ENCODE measurements at regions not wholly inside any gene's neighbourhood (a gene's known extent, or its start where the extent isn't known, plus 50 kb on each side); places are given as distances from the start of the nearest gene placed in this dataset.

DNA sequence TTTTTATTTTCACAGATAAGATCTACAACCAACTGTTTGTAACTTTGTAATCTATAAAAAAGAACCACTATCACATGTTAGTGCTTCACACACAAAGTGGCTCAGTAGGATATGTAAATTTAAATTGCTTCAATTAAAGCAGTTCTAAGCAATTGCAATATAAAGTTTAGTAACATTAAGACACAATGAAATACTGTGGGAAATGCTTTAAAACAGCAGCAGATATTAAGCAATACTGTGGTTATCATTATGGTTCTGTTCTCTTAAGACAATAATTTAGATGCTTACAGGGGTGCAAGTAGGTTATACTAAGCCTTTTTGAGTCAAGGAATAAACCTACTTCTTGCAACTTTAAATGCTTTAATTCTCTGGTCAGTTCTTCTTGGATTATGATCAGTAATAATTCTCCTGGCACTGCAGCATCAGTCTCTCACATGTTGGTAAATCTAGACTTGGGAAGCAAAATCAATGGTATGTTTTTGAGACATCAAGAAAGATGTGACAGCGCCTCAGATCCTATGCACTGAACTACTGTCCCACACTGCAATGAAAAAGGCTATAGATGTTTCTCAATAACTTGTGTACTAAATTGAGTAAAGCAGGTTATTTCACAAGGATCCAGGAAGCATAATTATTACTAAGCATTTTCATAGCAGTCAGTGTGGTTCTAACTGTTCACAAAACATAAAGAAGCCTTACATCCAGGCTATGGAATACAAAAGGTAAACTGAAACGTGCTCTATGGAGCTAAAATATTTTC lies 338.7 kb upstream of the PDE4D start:
- Histone ChIP-seq H3K9ac (ENCODE audit: low read length) (no peak overlapping the region), H3K4me1 (ENCODE audit: control insufficient read depth, insufficient read depth, low read length) (no peaks in the 10 kb centered on the region), H3K36me3 (ENCODE audit: control insufficient read depth, insufficient read depth, low read length) (no peaks in the 10 kb centered on the region), H3K4me3 (ENCODE audit: low read length) (no peak overlapping the region), H3K27me3 (ENCODE audit: control insufficient read depth, insufficient read depth, low read length) (no peaks in the 10 kb centered on the region), H3K27ac (ENCODE audit: low read depth, low read length) (no peak overlapping the region)

DNA sequence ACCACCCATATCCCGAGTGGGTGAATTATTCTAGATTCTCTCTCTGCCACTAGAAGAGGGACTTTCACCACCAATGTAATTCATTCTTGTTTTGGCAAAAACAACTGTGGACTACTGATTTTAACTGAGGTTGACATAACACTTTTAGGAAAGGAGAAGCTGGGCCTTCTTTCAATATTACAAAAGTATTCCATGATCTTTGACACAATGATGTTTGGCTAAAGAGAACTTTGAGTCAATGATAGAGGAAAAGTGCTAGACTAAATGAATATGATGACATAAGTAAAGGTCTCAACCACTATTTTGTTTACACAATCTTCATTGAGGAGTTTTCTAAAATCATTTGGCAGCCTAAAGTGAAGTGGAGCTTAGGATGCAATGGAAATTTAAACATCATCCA lies 336.9 kb upstream of the PDE4D start:
- Histone ChIP-seq H3K27ac (ENCODE audit: low read depth, low read length) (no peak overlapping the region), H3K4me3 (ENCODE audit: low read length) (no peak overlapping the region), H3K9ac (ENCODE audit: low read length) (no peak overlapping the region), H3K36me3 (ENCODE audit: control insufficient read depth, insufficient read depth, low read length) (no peaks in the 10 kb centered on the region), H3K27me3 (ENCODE audit: control insufficient read depth, insufficient read depth, low read length) (no peaks in the 10 kb centered on the region), H3K4me1 (ENCODE audit: control insufficient read depth, insufficient read depth, low read length) (no peaks in the 10 kb centered on the region)

DNA sequence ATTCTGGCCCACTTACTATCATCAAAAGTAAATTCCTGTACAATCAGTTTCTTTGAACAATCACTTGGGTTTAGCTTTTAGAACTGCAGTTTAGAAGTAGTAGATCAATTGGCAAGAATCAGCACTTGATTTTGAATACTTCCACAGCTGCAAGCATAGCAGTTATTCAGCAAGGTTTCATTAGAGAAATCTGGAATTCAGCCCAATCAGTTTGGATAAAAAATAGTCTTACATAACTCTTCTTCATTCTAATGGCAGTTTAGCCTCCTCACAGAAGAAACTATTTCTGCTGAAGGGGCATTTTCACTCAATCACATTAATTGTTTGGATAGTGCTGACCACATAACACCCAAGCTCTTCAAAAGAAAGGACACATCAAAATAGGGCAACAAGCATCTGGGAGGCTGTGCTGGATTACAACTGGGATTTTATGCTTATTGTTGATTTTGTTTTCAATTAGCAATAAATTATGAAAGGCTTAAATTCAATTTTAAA lies 336.2 kb upstream of the PDE4D start:
- Histone ChIP-seq H3K4me1 (ENCODE audit: control insufficient read depth, insufficient read depth, low read length) (no peaks in the 10 kb centered on the region), H3K27me3 (ENCODE audit: control insufficient read depth, insufficient read depth, low read length) (no peaks in the 10 kb centered on the region), H3K27ac (ENCODE audit: low read depth, low read length) (no peak overlapping the region), H3K4me3 (ENCODE audit: low read length) (no peak overlapping the region), H3K9ac (ENCODE audit: low read length) (no peak overlapping the region), H3K36me3 (ENCODE audit: control insufficient read depth, insufficient read depth, low read length) (no peaks in the 10 kb centered on the region)

DNA sequence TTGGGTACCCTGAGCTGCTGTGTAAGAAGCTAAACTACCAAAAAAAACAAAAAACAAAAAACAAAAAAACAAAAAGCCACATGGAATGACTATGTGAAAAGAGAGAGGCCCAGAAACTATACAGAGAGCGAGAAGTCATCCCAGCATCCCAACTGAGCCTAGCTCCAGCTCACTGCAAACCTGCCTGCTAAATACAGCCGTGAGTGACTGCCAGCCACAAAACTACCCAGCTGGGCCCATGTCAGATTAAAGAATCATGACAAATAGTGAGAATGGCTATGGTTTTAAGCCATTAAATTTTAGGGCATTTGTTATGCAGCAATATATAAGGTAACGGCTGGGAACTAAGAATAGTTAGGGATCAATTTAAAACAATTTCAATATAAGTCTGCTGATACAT lies 335.1 kb upstream of the PDE4D start:
- Histone ChIP-seq H3K4me3 (ENCODE audit: low read length) (no peak overlapping the region), H3K27me3 (ENCODE audit: control insufficient read depth, insufficient read depth, low read length) (no peaks in the 10 kb centered on the region), H3K4me1 (ENCODE audit: control insufficient read depth, insufficient read depth, low read length) (no peaks in the 10 kb centered on the region), H3K27ac (ENCODE audit: low read depth, low read length) (no peak overlapping the region), H3K9ac (ENCODE audit: low read length) (no peak overlapping the region), H3K36me3 (ENCODE audit: control insufficient read depth, insufficient read depth, low read length) (no peaks in the 10 kb centered on the region)

DNA sequence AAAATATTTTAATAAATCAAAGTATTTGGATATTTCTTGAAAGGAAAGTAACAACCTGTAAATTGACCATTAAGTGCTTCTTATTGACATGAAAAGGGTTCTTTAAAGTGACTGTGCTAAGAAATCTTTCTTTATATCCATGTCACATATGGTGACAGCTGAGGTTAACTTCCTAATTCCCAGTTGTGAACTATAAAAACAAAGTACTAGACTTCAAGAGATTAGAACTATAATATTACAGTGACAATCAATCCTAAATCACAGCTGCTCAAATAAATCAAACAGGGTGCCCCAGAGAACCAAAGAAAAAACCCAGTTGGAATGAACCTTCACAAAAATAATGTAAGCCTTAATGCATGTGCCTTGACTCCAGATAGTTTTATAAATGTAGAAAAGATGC lies 332.6 kb upstream of the PDE4D start:
- Histone ChIP-seq H3K27ac (ENCODE audit: low read depth, low read length) (no peak overlapping the region), H3K4me1 (ENCODE audit: control insufficient read depth, insufficient read depth, low read length) (no peaks in the 10 kb centered on the region), H3K4me3 (ENCODE audit: low read length) (no peak overlapping the region), H3K27me3 (ENCODE audit: control insufficient read depth, insufficient read depth, low read length) (no peaks in the 10 kb centered on the region), H3K36me3 (ENCODE audit: control insufficient read depth, insufficient read depth, low read length) (no peaks in the 10 kb centered on the region), H3K9ac (ENCODE audit: low read length) (no peak overlapping the region)

DNA sequence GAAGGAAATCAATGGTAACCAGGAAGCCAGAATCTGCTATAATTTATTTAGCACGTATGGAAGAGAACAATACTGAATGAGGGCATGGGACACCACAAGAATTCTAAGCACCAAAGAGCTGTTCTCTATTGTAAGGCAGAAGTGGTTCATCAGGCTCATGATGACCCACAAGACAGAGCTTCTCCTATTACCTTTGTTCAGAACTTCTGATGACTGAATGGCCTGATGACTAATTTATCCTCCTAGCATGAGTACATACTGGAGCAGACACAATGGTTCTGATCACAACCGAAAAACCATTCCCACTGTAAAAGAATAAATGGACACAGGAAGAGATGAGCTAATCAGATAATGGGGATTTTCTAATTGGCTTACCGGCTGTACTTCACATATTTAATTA lies 329.8 kb upstream of the PDE4D start:
- Histone ChIP-seq H3K4me3 (ENCODE audit: low read length) (no peak overlapping the region), H3K4me1 (ENCODE audit: control insufficient read depth, insufficient read depth, low read length) (no peaks in the 10 kb centered on the region), H3K36me3 (ENCODE audit: control insufficient read depth, insufficient read depth, low read length) (no peaks in the 10 kb centered on the region), H3K27me3 (ENCODE audit: control insufficient read depth, insufficient read depth, low read length) (no peaks in the 10 kb centered on the region), H3K9ac (ENCODE audit: low read length) (no peak overlapping the region), H3K27ac (ENCODE audit: low read depth, low read length) (no peak overlapping the region)

DNA sequence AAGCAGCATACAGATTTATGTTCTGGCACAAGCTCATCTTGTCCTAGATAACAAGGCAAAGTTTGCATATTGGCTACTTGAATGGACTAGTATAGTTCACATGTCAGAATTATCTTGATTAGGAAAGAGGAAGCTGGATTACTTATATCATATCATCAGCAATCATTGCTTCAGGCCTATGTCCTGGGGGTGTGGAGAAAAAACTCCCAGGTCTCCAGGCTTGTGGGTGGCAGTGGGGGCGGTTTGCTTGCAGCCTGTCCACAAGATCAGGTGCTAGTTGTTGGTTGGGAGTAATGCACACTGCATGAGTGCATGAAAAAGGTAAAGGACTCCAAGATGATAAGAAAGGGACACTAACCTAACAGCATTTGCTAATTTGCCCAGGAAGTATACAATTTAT lies 326.4 kb upstream of the PDE4D start:
- Histone ChIP-seq H3K4me1 (ENCODE audit: control insufficient read depth, insufficient read depth, low read length) (no peaks in the 10 kb centered on the region), H3K27me3 (ENCODE audit: control insufficient read depth, insufficient read depth, low read length) (no peaks in the 10 kb centered on the region), H3K27ac (ENCODE audit: low read depth, low read length) (no peak overlapping the region), H3K9ac (ENCODE audit: low read length) (no peak overlapping the region), H3K36me3 (ENCODE audit: control insufficient read depth, insufficient read depth, low read length) (no peaks in the 10 kb centered on the region), H3K4me3 (ENCODE audit: low read length) (no peak overlapping the region)

DNA sequence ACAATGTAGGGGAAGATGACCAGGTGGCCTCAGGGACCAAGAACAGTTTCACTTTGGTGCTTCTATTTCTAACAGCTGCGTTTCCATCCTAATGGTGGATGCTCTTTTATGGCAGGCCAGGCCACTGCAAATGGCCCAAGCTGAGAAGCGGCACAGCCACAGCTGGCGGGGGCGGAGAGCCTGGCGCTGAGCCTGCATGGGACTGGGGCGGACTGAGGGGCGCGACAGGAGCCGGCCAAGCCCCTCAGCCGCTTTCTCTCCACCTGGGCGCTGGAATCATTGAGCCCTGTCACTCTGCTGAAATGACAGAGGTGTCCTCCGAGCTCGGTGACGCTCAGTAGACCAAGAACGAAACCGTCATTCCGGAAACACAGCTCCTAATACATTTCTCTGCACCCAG lies 317.3 kb upstream of the PDE4D start:
- Histone ChIP-seq H3K4me3 (ENCODE audit: low read length) (no peak overlapping the region), H3K36me3 (ENCODE audit: control insufficient read depth, insufficient read depth, low read length) (no peaks in the 10 kb centered on the region), H3K27me3 (ENCODE audit: control insufficient read depth, insufficient read depth, low read length) (no peaks in the 10 kb centered on the region), H3K4me1 (ENCODE audit: control insufficient read depth, insufficient read depth, low read length) (no peaks in the 10 kb centered on the region), H3K9ac (ENCODE audit: low read length) (no peak overlapping the region), H3K27ac (ENCODE audit: low read depth, low read length) (no peak overlapping the region)

DNA sequence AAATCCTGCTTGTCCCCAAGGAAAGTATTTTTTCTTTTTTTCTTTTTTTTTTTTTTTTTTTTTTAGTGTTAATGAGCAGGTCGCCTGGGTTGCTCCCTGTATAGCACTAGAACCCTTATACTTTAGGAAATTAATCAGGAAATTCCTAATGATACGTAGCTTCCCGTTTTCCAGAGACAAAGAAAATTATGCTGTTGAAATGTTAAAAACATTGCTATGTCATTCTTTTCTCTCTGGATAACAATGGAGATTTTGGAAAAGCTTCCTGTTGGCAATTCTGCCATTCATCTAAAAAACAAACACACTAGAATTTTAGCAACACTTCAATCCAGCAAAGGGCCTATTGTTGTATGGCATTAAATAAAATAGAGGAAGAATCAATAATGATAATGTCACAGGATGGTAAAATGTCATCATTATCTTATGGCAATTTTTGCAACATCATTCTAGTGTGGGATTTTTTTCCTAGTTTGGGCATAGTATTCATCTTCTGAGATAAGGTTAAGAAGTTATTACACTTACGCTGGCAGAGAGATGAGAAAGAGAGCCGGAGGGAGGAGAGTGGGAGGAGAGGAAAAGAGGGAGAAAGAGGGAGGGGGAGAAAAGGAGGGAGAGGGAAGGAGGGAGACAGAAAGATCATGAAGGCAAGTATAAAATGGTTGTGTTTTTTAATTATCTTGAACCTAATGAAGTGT lies 315.8 kb upstream of the PDE4D start:
- Histone ChIP-seq H3K27ac (ENCODE audit: low read depth, low read length) (no peak overlapping the region), H3K4me3 (ENCODE audit: low read length) (no peak overlapping the region)

DNA sequence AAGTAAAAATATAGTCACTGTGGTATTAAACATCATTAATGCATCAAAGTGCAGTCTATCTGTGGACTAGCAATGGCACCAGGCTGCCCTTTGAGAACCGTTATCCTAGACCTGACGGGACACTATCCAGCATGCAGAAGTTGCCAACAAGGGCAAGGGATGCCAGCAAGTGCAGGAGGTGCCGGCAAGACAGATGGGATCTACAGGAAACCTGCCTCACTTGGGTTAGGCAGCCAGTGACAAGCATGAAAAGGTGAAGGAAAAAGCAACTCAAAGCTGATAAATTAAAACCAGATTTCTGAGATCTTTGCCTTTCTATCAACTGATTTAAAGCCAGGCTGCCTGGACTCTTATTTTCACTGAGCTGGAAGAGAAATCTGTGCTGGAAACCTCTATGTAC lies 315.2 kb upstream of the PDE4D start:
- no peaks in the 10 kb centered on the region for H3K4me1 ChIP-seq (ENCODE audit: control insufficient read depth, insufficient read depth, low read length)
- no peaks in the 10 kb centered on the region for H3K27me3 ChIP-seq (ENCODE audit: control insufficient read depth, insufficient read depth, low read length)
- H3K9ac ChIP-seq (ENCODE audit: low read length) = no peak overlapping the region
- no peak overlapping the region for H3K4me3 ChIP-seq (ENCODE audit: low read length)
- no peak overlapping the region for H3K27ac ChIP-seq (ENCODE audit: low read depth, low read length)
- H3K36me3 ChIP-seq (ENCODE audit: control insufficient read depth, insufficient read depth, low read length) = no peaks in the 10 kb centered on the region

More for the DNA sequence above, 315.8 kb upstream of the PDE4D start:
- Histone ChIP-seq H3K27me3 (ENCODE audit: control insufficient read depth, insufficient read depth, low read length) (no peaks in the 10 kb centered on the region), H3K36me3 (ENCODE audit: control insufficient read depth, insufficient read depth, low read length) (no peaks in the 10 kb centered on the region), H3K4me1 (ENCODE audit: control insufficient read depth, insufficient read depth, low read length) (no peaks in the 10 kb centered on the region), H3K9ac (ENCODE audit: low read length) (no peak overlapping the region)

DNA sequence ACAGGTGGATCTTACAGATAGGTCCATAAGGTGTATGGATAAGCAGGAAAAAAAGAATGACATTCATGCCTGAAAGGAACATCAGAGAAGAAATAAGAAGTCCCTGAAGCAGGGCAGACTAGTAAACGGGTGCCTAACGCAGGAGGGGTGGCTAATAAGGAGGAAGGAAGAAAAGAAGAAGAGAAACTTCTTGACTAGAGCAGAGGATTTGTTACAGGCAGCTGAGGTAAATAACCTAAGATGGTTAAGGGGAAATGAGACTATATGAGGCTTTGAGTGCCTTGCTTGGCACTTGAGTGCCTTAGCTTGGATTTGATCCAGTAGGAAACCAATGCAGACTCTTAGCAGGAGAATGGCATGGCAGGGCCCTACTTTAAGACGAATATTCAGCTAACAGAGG lies 313.5 kb upstream of the PDE4D start:
- Histone ChIP-seq H3K9ac (ENCODE audit: low read length) (no peak overlapping the region), H3K27me3 (ENCODE audit: control insufficient read depth, insufficient read depth, low read length) (no peaks in the 10 kb centered on the region), H3K36me3 (ENCODE audit: control insufficient read depth, insufficient read depth, low read length) (no peaks in the 10 kb centered on the region), H3K4me1 (ENCODE audit: control insufficient read depth, insufficient read depth, low read length) (no peaks in the 10 kb centered on the region), H3K4me3 (ENCODE audit: low read length) (no peak overlapping the region), H3K27ac (ENCODE audit: low read depth, low read length) (no peak overlapping the region)

DNA sequence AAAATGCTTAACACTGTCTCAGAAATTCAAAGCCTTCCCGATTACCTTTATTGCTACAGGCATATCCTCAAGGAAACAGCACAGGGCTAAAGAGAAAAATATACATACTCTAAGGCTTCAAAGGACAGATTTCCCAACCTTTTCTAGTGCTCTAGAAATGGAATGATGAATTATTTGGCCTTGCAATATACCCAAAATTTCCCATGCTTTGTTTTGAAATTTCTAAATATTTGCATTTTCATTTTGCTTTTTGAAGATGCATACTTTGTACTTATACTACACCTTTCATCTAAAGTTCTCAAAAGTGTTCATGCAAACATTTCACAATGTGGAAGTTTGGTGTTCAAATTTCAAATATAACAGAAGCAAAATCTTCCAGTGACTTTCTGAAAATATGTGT lies 312.7 kb upstream of the PDE4D start:
- no peak overlapping the region for H3K9ac ChIP-seq (ENCODE audit: low read length)
- no peak overlapping the region for H3K27ac ChIP-seq (ENCODE audit: low read depth, low read length)
- H3K4me1 ChIP-seq (ENCODE audit: control insufficient read depth, insufficient read depth, low read length) = no peaks in the 10 kb centered on the region
- H3K4me3 ChIP-seq (ENCODE audit: low read length) = no peak overlapping the region
- no peaks in the 10 kb centered on the region for H3K36me3 ChIP-seq (ENCODE audit: control insufficient read depth, insufficient read depth, low read length)
- no peaks in the 10 kb centered on the region for H3K27me3 ChIP-seq (ENCODE audit: control insufficient read depth, insufficient read depth, low read length)

DNA sequence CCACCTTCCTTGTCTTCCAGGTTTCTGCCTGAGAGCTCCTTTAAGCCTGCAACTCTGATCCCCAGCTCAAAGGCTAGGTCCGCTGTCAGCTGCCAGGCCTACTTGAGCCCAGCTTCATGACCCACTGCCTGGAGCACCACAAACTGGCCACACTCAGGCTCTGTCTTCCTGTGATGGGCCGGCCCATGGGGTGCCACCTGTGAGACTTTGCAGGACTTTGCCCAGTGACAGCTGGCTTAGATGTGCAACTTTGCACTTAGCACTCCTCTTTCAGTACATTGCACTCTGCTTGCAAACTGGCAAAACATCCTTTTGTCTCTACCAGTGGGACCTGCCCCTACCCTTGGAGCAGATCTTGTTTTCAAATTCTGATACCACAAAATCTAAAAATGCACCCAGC lies 311.5 kb upstream of the PDE4D start:
- Histone ChIP-seq H3K36me3 (ENCODE audit: control insufficient read depth, insufficient read depth, low read length) (no peaks in the 10 kb centered on the region), H3K9ac (ENCODE audit: low read length) (no peak overlapping the region), H3K4me1 (ENCODE audit: control insufficient read depth, insufficient read depth, low read length) (no peaks in the 10 kb centered on the region), H3K27ac (ENCODE audit: low read depth, low read length) (no peak overlapping the region), H3K4me3 (ENCODE audit: low read length) (no peak overlapping the region), H3K27me3 (ENCODE audit: control insufficient read depth, insufficient read depth, low read length) (no peaks in the 10 kb centered on the region)

Data from rectal smooth muscle tissue (tissue), 1 donor.